BJ (cell line): ENCODE measurements at regions not wholly inside any gene's neighbourhood (a gene's known extent, or its start where the extent isn't known, plus 50 kb on each side); places are given as distances from the start of the nearest gene placed in this dataset.

Experiments used
- CTCF ChIA-PET: fragments of 350-600 bp; formaldehyde crosslinking; extraction: SDS; loops from one replicate; lab custom pipeline; 2021; ENCODE audit warnings: antibody characterized with exemption, inconsistent platforms; lab: Yijun Ruan, JAX
- POLR2A ChIA-PET: fragments of 300-600 bp; sonication (Branson Sonifier 250); formaldehyde crosslinking; extraction: SDS; loops from one replicate; lab custom pipeline; 2021; ENCODE audit warnings: antibody characterized with exemption; lab: Charles Lee
- DNase-seq: peaks from one replicate; pipeline ENCODE4 v3.0.0-alpha.2; 2011; ENCODE audit warnings: low read depth
- H3K27me3 ChIP-seq: 2 replicates; pipeline ENCODE4 v1.6.0; 2011; ENCODE audit warnings: low read length; ENCODE audit not compliant: control insufficient read depth, insufficient read depth
- H3K36me3 ChIP-seq: 2 replicates; pipeline ENCODE4 v1.5.1; 2011; ENCODE audit warnings: low read length; ENCODE audit not compliant: control insufficient read depth, insufficient read depth
- H3K4me3 ChIP-seq: 2 replicates; pipeline ENCODE4 v1.5.1; 2011; ENCODE audit warnings: low read depth, mild to moderate bottlenecking, control low read depth, low read length
- TF ChIP-seq, protein P1 (sequence below): IDR thresholded peaks from 2 replicates; pipeline ENCODE4 v1.5.1; 2011; ENCODE audit warnings: low read depth, mild to moderate bottlenecking, control low read depth, inconsistent platforms, low read length, moderate library complexity; ENCODE audit not compliant: insufficient read depth

DNA sequence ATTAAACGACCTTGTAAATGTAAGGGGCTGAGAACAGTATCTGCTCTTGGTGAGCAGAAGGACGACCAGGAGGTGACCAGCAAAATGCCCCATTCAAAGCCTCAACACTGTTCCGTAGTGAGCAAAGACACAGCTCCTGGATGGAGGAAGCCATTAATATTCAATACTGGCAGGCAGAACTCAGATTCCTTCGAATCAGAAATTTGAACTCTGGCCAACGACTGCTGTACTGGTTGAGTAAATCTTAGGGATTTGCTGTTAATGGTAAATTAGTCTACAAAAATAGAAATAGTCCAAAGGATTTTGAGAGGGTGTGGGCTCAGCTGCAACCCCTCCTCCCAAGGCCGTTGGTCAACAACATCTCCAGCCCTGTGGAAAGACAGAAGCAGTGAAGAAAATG lies 130.5 kb upstream of the PFKP start:
- DNase-seq, result no peak
- Histone ChIP-seq H3K36me3 (no peaks in the 10 kb centered on the region), H3K4me3 (no peak overlapping the region), H3K27me3 (peaks cover 19% of the 10 kb centered on the region)
- TF ChIP-seq, protein P1, sequence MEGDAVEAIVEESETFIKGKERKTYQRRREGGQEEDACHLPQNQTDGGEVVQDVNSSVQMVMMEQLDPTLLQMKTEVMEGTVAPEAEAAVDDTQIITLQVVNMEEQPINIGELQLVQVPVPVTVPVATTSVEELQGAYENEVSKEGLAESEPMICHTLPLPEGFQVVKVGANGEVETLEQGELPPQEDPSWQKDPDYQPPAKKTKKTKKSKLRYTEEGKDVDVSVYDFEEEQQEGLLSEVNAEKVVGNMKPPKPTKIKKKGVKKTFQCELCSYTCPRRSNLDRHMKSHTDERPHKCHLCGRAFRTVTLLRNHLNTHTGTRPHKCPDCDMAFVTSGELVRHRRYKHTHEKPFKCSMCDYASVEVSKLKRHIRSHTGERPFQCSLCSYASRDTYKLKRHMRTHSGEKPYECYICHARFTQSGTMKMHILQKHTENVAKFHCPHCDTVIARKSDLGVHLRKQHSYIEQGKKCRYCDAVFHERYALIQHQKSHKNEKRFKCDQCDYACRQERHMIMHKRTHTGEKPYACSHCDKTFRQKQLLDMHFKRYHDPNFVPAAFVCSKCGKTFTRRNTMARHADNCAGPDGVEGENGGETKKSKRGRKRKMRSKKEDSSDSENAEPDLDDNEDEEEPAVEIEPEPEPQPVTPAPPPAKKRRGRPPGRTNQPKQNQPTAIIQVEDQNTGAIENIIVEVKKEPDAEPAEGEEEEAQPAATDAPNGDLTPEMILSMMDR, result no peak
- ChIA-PET POLR2A (no interaction called here), CTCF (interaction anchor here (1.3 to 4.1 kb wide), 3 partner anchors 9 to 107 kb away, joined by 4 to 40 read pairs (median 18); no protein-coding TSS in a partner anchor)

DNA sequence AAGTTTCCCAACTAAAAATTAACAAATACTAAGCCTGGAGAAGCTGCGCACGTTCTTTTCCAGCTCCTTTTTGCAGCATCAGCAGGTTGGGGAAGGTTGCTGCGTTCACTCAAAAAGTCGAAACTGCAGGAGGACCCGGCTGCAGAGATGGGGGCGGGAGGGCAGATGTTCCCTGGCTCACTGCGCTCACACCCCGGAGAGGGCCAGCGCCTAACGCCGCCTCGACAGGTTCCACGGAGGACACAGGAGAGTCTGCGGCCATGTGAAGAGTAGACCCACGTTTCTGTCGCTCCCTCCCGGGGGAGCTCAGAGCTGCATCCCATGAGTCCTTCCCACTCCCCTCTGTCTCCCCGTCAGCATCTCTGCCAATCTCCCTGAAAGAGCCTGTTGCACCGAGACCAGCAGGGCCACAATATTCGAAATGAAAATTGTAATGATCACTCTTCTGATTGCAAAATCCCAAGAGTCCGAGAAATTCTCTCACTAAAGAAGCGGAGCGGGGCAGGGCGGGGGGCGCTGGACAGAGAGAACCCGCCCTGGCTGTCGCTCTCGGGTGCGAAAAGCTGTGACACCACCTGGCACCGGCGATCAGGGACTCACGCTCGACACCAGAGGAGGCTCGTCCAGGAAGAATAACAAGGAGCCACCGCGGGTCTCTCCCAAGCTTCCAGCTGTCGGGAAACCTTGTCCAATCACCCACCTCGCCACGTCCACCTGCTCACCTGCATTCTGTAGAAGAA lies 131.5 kb upstream of the PFKP start:
- Histone ChIP-seq H3K36me3 (no peaks in the 10 kb centered on the region), H3K27me3 (peaks cover 21% of the 10 kb centered on the region), H3K4me3 (no peak overlapping the region)
- POLR2A ChIA-PET, result no interaction called here
- no peak for DNase-seq
- TF ChIP-seq, protein P1, result no peak
- CTCF ChIA-PET, result interaction anchor here (0.8 to 4.1 kb wide), 3 partner anchors 8 to 108 kb away, joined by 3 to 40 read pairs (median 18); no protein-coding TSS in a partner anchor

DNA sequence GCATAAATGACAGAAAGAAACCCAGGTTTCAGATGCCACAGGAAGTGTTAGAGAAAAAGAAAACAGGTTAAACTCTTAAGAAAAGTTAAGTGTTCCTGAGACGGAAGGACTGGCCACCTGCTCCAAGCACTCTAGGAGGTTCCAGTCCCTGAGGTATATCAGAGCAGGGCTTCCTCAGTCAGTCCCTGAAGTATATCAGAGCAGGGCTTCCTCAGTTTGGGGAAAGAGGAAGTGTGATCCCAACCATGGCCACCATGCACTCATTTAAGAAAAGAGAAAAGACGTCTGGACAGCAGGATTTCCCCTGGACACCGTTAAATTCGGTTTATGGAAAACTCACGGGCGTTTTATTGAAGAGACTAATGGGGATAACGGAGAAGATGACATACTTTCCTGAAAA lies 133.4 kb upstream of the PFKP start:
- Histone ChIP-seq H3K27me3 (peaks cover 24% of the 10 kb centered on the region), H3K4me3 (no peak overlapping the region), H3K36me3 (no peaks in the 10 kb centered on the region)
- TF ChIP-seq, protein P1, result no peak
- POLR2A ChIA-PET, result no interaction called here
- no peak for DNase-seq
- CTCF ChIA-PET, result no interaction called here

DNA sequence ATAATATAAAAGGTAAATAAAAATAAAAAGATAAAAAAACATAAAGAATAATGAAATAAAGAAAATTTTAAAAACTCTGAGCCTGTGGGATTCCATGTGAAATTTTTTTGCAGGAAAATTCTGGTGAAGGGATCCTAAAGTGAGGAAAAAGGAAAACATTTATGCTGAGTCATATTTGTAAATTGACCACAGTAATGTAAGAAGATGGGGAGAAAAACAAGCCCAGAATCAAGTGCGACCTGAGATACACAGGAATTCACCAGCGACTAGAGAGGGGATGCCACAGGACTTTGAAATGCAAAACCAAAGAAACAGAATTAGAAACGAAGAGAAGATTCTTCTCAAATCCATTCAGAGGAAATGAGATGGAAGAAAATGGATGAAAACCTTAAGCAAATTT lies 133.8 kb upstream of the PFKP start:
- Histone ChIP-seq H3K36me3 (no peaks in the 10 kb centered on the region), H3K4me3 (no peak overlapping the region), H3K27me3 (peaks cover 24% of the 10 kb centered on the region)
- ChIA-PET CTCF (interaction anchor here (9.5 kb wide), 1 partner anchor 111 kb away, joined by 143 read pairs; no protein-coding TSS in a partner anchor), POLR2A (no interaction called here)
- no peak for DNase-seq
- TF ChIP-seq, protein P1, result no peak

DNA sequence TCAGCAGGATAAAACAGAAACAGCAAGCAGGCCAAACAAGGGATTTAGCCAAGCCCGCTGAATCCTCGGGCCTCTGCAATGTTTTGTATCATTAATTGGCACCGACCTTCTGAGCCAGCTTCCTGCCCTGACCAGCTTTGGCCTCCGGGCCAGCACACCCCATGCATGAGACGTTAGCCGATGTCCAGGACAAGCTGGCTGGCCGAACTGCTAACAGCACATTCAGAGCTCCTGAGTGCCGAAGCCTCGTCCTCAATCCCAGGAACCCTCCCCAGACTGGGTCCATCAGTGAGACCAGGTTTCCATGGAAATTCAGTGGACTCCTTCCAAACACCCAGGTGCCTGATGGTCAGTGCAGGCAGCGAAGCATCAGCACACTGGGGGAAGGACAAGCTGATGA lies 134.3 kb upstream of the PFKP start:
- POLR2A ChIA-PET, result no interaction called here
- Histone ChIP-seq H3K27me3 (peaks cover 24% of the 10 kb centered on the region), H3K4me3 (no peak overlapping the region), H3K36me3 (no peaks in the 10 kb centered on the region)
- DNase-seq, result no peak
- CTCF ChIA-PET, result interaction anchor here (9.5 kb wide), 1 partner anchor 112 kb away, joined by 143 read pairs; no protein-coding TSS in a partner anchor
- TF ChIP-seq, protein P1, result no peak
